ENCODE measurements at regions not wholly inside any gene's neighbourhood (a gene's known extent, or its start where the extent isn't known, plus 50 kb on each side); places are given as distances from the start of the nearest gene placed in this dataset.
"Not testable (repeated sequence)": the region's sequence is repeated elsewhere in the genome, so short reads cannot be mapped to it uniquely, and the experiment has no call there.

GRCh38 chr4:118502967-118503366 lies 150.2 kb upstream of the PRSS12 start:
- TF ChIP-seq CTCF (conservative IDR thresholded peaks at IDR 0.05 in 1 of 2, IDR thresholded peaks at IDR 0.05 in 1 of 2; ENCODE audit: extremely low read depth in 1 of 2, insufficient read depth in 1 of 2, low read depth in 1 of 2, low read length in 2 of 2); EZH2 (IDR thresholded peaks at IDR 0.05; ENCODE audit: borderline replicate concordance, low read length): not testable (repeated sequence)
